ENCODE measurements at regions not wholly inside any gene's neighbourhood (a gene's known extent, or its start where the extent isn't known, plus 50 kb on each side); places are given as distances from the start of the nearest gene placed in this dataset.
"Not testable (repeated sequence)": the region's sequence is repeated elsewhere in the genome, so short reads cannot be mapped to it uniquely, and the experiment has no call there.

DNA sequence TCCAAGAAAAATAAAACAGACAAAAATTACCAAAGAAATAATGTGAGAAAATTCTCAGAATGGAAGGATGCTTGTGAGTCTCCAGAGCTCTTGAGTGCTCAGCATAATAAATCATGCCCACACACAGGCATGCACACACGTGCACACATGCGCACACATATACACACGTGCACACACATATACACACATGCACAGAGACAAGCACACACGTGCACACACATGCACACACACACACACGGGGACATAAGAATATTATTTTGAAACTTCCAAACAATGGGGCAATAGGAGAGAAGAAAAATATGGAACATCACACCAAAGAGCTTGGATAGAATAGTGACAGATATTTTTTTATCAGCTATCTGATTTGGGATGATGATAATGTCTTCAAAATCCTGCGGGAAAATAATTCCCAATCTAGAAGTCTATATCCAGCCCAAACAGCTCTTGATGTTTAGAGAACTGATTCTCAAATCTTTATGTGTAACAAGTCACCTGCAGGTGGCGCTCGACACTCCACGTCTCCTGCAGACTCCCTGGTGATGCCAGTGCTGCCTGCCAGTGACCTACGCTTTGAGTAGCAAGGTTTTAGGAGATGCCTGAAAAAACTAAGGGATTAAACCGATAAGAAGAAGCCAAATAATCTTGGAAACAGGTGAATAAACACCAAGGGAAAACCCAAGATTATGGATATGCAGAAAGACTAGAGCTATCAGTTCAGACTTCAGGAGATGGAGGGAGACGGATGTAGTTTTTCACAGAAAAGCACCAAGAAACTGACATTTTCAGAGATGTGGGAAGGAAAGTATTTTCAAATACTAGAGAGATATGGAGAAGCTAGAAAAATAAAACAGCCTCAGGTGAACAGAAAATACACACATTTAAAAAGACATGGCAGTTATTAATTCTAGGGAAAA, 743.6 kb downstream of the ETS1 start:
- DNase-seq (ENCODE audit: low spot score) = peak; percentile 21

DNA sequence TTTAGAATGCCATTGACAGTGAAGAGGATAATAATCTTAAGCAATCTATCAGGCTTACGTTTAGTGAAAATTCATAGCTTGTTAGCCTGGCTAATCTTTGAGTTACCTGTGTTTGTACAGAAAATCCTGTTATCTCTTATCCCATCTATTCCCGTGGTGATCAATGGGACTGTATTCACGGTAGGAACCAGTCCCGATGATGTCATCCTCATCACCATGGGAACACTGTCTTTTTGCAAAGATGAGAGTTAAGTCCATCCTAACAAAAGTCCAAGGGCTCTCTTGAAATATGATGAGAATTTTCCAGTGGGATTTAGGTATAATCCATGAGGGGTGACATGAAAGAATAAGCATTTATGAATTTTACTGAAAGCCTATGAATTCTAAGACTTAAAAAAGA, 762.2 kb downstream of the ETS1 start:
- DNase-seq (ENCODE audit: low spot score) = no peak

DNA sequence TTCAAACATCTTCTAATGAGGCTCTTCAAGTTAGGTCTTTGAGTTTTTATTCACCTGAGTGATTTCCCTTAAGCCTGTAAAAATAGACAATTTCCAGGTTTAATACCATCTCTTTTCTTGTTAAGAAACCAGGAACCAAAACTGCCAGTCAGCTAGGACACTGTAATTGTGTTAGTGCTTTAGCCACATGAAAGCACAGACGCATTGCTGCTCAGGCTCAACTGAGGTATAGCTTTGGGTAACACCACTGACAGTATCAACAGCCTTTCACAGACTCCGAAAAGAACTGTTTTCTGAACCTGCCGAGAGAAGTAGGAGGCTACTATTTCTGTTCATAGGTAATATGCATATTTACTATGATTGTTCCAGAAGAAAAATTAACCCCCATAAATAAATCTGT, 768.7 kb downstream of the ETS1 start:
- no peak for DNase-seq (ENCODE audit: low spot score)

DNA sequence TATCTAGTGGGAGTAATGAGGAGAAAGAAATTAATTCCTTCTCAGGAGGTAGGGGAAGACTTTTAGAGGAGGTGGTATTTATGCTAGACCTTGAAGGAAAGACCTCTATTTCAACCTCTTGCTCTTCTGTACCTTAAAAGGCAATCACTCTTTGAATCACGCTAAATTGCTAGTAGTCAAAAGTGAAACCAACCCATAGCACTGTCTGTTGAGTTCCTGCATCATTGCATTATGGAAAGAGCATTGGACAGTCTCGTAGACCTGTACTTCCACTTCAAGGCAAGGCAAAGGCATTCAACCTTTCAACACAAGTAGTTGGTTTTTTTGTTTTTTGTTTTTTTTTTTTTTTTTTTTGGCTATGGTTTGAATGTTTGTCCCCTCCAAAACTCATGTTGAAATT, 770.4 kb downstream of the ETS1 start:
- no peak for DNase-seq (ENCODE audit: low spot score)

DNA sequence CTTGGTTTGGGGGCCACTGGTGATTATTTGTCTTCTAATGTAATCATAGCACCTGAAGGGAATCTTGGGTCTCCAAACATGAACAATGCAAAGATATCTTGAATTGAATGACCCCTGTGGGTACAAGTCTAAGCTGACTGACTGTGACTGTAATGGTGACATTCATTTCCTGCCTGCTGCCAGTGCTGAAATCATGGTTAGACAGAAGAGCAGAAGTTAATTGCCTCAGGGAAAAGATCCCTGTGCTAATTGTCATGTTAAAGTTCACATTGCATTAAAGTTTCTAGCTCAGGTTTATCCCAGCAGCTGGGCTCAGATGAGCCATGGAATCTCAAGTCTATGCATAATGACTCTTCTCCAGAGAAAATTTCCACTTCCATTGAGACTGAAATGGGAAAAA, 772.0 kb downstream of the ETS1 start:
- DNase-seq (ENCODE audit: low spot score) = no peak

DNA sequence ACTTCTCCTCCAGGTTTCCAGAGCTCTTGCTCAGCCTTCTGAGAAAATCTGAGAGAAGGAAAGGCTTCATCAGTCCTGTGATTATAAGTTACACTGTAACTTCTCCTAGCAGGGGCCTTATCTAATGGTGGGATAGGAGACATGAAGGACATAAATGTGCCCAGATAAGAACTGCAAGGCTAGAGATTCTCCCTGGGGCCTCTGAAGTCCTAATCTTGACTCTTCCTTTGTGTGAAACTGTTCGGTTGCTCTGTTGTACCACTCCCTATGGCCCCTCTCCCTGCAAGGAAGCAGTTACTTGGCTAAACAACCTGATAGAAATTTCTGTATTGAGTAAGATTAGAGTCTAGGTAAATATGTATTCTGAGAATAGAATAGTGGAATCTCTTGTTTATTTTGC, 780.9 kb downstream of the ETS1 start:
- no peak for DNase-seq (ENCODE audit: low spot score)

DNA sequence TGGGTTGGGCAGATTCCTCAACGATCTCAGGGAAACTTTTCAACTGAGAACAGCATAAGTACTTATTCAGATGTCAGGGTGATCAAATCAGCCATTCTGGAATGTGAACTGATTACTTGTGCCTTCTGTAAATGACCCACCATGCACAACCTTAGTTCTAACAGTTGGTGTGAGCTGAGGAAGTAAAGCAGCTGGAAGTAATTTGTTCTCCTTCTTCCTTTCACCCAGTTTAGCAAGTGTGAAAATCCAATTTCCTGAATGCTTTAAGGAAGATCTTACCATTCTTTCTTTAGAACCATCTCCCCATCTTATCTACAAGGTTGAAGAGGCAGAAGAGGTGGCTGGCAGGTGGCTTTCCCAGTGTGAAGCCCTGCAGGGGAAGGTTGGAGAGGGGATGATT, 781.6 kb downstream of the ETS1 start:
- DNase-seq (ENCODE audit: low spot score) = no peak

DNA sequence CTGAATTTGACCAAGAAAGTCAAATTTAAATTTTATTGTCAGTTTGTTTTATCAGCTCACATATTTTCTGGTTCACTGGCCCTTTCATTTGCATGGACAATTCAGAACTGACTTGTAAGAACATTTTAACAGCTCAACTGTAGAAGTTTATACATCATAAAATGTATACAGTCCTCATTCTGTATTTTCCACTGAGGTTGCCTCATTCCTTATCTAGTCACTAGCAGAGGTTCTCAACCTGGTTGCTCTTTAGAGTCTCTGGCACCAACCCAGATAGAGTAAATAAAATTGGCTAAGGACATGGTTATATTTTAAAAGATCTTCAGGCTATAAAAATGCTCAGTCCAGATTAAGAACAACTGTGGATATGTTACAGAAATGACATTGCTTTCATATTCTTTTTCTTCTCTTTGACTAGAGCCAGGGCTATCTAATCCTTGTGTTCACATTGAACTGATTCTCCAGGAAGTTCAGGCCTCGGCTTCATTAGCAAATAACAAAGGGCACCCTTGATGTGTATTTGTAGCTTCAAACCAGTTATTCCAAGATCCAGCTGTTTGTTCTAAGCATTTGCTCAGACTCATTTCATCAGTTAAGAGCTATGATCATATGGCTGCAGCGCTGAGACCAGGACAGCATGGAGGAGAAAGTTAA, 782.5 kb downstream of the ETS1 start:
- no peak for DNase-seq (ENCODE audit: low spot score)

DNA sequence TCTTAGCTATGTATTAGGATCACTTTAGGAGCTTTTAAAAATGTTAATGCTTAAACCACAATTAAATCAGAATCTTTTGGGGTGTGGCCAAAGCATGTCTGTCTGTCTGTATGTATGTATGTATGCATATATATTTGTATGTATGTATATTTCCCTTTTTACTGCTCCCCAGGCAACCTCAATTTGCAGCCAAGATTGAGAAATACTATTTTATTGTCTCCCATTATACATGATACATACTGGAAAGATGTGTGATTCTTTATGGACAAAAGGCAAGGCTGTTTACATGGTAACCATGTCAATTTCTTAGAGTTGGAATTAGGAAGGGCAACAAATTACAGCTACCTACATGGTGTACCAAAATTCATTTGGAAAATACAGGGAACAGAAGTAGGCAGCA, 783.6 kb downstream of the ETS1 start:
- DNase-seq (ENCODE audit: low spot score) = no peak

DNA sequence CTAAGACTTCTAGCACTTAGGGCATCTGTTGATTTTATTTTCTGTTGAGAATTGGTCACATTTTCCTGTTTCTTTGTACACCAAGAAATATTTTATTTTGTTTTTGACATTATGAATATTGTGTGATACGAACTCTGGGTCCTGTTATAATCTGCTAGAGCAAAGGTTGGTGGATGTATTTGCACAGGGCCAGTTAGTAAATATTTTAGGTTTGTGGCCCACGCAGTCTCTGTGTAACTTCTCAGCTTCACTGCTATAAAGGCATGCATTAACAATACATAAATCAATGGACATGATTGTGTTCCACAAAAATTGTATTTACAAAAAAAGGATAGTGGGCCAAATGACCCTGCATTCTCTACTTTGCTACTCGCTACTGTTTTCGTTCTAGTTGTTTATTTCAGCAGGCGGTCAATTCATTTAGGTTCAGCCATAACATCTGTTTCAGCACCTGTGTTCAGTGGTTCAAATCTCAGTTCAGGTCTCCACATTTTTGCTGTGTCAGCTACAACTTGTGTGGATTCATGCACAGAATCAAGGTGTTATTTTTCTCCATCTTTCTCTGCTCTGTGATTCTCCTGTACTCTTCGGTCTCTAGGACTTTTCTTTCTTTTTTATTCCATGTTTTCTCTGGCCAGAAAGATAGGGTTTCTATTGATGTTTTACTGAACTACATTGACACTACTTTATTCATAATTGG, 786.2 kb downstream of the ETS1 start:
- DNase-seq (ENCODE audit: low spot score) = no peak

DNA sequence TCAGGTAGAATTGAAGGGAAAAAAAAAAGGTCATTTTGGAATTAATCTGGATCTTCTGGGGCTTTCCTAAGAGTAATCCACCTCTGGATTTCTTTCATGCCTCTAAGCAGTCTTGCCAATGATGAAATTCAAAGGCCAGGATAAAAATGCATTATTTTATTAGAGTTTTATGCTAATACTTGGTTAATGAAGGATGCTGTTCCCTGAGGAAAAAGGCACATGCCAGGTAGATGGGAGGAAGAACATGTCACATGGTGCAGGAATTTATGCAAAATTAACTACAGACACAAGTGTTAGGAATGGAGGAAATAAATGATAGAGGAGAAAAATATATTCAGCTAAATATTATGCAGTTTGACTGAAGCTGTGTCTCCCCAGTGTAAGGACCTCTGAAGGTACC, 792.0 kb downstream of the ETS1 start:
- DNase-seq (ENCODE audit: low spot score) = no peak

DNA sequence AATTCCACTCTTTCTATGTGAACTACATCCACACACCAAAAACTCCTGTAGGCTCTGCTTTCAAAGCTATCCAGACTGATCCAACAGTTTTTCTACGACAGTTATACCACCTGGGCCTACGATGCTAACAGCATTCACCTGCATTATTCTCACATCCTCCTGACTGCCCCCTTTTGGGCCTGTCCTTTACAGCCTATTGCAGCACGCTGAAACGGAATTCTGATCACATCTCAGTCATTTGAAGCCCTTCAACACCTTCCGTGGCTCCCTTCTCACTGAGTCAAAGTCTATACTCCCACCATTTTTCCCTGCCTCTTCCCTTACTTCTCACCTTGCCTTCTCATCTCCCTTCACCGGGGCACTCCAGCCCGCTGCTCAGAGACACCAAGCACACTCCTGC, 791.3 kb upstream of the KIRREL3 start:
- DNase-seq (ENCODE audit: low spot score) = no peak

DNA sequence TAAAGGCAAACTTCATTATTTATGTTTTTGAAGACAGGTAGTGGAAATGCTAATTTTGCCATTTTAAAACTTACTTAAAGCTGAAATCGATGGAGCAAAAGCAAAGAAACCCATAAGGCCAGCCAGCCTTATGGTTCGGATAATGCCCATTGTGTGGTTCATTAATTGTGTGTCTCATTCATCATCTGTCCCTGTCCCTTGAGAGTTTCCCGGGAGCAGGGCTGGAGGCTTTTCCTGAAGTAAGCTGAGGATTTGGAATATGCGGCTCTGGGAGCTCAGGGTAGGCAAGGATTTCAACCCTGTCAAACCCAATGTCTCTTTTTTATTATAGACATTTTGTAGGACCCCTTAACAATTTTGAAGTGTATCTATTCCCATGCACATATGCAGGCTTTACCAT, 790.0 kb upstream of the KIRREL3 start:
- no peak for DNase-seq (ENCODE audit: low spot score)

DNA sequence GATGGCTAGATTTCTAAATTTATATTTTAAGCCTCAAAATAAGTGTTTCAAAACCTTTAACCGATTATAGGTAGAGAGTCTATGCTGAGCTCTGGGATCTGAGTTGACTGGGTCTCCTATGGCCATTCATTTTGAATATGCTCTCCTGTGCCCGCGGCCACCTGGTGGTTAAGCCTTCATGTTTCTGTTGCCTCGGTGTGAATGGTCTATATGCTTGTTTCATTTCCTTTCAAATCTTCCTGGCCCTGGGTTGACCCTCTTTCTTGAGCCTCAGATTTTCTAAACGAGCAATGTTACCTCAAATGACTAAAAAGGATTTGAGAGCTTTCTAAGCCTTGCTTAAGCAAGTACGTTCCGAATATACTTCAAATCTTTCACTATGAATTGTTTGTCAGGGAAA, 789.4 kb upstream of the KIRREL3 start:
- no peak for DNase-seq (ENCODE audit: low spot score)

DNA sequence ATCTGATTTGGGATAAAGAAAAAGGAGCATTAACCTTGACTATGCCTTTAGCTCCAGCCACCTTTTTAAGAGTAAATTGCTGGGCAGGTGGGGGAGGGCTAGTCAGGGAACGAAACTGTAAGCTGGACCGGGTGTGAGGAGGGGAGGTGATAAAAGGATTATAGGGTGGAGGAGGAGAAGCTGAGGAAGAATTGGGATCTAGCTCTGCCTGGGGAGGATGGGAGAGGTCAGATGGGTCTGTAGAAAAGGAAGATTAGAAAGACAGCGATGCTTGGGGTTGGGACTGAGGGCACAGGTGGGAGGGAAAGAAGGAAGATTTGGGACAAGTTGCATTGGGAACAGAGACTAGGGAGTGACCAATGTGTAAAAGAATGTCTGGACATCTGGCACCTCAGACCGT, 772.4 kb upstream of the KIRREL3 start:
- DNase-seq (ENCODE audit: low spot score) = not testable (repeated sequence)

DNA sequence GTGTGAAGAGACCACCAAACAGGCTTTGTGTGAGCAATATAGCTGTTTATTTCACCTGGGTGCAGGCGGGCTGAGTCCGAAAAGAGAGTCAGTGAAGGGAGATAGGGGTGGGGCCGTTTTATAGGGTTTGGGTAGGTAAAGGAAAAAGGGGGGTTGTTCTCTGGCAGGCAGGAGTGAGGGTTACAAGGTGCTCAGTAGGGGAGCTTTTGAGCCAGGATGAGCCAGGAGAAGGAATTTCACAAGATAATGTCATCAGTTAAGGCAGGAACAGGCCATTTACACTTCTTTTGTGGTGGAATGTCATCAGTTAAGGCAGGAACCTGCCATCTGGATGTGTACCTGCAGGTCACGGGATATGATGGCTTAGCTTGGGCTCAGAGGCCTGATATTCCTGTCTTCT, 768.4 kb upstream of the KIRREL3 start:
- DNase-seq (ENCODE audit: low spot score) = not testable (repeated sequence)

DNA sequence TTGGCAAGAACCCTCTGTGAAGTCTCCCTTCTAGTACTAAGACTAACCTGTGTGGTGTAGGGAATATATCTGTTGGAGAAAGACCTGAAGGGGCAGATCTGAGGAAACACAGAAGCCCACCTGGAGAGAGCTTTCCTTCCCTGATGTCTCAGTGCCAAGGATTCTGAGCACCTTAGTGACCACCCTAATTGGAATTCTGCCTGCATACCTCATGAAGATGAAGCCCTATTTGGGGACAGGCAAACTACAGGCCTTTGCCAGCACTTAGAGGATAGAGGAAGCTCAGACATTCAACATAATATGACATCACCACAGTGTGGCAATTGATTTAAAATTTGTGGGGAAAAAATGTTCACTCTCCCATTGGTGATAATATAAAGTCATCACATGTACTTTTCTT, 766.2 kb upstream of the KIRREL3 start:
- DNase-seq (ENCODE audit: low spot score) = no peak

DNA sequence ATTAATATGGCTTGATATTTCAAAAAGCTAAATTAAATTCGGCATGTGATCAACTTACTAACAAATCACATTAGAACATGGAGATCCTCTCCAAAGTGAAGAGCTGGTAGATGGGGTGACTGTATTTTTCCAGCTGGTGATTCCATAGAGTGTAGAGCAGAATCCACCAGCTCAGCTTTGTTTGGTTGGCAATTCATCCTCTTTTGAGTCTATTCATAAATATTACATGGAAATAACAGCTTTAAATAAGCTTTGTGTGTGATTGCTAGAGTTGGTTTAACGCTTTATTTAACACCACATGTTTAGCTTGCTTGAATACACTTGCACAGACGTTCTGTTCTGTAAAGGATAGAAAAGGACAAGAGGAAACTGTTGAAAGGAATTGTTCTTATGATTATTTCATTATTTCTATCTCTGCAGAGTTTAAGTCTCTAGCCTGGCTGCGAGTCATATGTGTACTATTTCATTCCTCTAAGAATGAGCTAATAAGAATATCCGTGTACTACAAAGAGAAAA, 738.3 kb upstream of the KIRREL3 start:
- no peak for DNase-seq (ENCODE audit: low spot score)

DNA sequence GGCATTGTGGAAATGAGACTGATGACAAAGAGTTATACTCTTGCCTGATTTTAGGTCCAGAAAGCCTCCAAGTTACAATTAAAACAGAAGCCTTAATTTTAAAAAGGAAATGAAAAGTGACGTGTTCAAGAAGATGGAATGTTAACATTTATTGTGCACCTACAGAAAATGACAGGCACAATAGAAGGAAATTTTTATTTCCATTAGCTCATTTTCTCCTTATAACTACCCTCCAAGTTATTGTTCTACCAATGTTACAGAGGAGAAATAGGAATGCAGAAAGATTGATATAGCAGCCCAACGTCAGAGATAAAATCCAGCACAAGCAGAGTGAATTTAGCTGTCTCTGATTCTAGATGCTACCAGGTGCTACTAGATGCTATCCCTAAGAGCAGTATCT, 736.9 kb upstream of the KIRREL3 start:
- no peak for DNase-seq (ENCODE audit: low spot score)

DNA sequence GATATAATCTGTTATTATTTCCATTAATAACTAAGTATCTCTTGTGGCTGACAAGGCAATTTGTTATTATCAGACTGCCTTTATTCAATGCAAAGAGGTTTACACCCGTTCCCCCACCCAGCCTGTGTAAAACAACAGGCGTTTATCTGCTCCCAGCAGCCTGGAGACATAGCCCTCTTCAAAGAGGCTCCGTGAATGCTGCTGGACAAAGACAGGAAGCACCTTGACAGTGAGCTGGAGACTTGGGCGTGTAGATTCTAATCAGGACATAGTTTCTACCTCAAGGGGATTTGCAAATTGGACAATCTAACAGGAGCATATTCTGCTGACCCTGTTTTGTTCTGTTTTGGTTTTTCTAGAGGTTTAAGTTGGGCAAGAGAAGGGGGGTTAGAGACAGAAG, 733.0 kb upstream of the KIRREL3 start:
- DNase-seq (ENCODE audit: low spot score) = no peak

DNA sequence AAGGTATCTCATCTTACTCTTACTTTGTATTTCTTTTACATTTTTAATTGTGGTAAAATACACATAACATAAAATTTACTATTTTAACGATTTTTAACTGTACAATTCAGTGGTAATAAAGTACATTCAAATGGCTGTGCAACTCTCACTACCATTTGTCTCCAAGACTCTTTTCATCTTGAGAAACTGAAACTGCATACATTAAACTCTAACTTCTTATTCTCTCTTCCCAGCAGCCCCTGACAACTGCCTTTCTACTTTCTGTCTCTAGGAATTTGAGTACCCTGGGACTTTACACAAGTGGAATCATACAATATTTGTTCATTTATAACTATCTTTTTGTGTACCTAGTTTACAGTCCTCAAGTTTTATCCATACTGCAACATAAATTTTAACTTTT, 725.8 kb upstream of the KIRREL3 start:
- no peak for DNase-seq (ENCODE audit: low spot score)

DNA sequence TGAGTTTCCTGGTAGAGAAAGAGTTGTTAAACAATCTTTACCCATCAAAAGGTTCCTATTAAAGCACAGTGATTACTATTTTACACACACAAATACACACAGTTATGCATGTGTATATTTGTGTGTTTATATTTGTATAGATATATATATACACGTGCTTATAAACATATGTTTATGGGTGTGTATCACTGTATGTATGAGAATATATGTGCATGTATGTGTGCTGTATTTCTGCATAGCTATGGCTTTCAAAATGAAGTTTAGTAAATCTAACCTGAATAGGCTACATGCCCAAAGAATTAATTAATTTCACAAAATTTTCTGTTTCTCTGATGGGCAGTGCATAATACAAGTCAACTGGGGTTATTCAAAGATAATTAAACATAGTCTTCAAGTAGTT, 723.1 kb upstream of the KIRREL3 start:
- no peak for DNase-seq (ENCODE audit: low spot score)

DNA sequence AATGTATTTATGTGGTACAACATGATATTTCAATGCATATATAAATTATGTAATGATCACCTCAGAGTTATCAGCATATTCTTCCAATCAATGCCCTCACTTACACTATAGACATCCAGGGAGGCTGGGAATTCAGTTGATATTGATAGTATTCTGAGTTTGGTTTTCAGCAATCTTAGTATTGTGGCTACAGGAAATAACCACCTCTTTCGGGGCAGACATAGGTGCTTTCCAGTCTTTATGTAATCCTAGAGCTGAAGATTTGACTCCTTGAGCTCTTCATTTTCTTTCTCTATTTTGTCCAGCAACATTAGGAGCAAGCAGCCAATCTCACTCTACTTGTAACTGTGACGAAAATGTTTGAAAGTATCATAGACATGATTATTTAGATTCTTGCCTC, 712.7 kb upstream of the KIRREL3 start:
- no peak for DNase-seq (ENCODE audit: low spot score)

All from cerebellar cortex (tissue), 1 donor.